GM21576 (cell line): ENCODE measurements at regions not wholly inside any gene's neighbourhood (a gene's known extent, or its start where the extent isn't known, plus 50 kb on each side); places are given as distances from the start of the nearest gene placed in this dataset.
"Not testable (repeated sequence)": the region's sequence is repeated elsewhere in the genome, so short reads cannot be mapped to it uniquely, and the experiment has no call there.

Experiments used
- ATAC-seq: cut with Tn5 transposase; IDR thresholded peaks from one replicate; pipeline ENCODE4 v1.9.1; 2021; ENCODE audit warnings: mild to moderate bottlenecking, moderate library complexity; ENCODE audit not compliant: unreplicated experiment

- no peak for ATAC-seq
These were observed 246.0 kb upstream of the CBLB start for GRCh38 chr3:106114848-106115247.

GRCh38 chr3:106115557-106115956, 246.7 kb upstream of the CBLB start:
- ATAC-seq = no peak

- no peak for ATAC-seq
These were observed 248.1 kb upstream of the CBLB start for GRCh38 chr3:106116733-106117489.

GRCh38 chr3:106117490-106117858, 248.7 kb upstream of the CBLB start:
- no peak for ATAC-seq

- no peak for ATAC-seq
These were observed 250.8 kb upstream of the CBLB start for GRCh38 chr3:106119614-106120082.

GRCh38 chr3:106120356-106120755, 251.5 kb upstream of the CBLB start:
- ATAC-seq = no peak

GRCh38 chr3:106121491-106122289, 252.9 kb upstream of the CBLB start:
- ATAC-seq = no peak

GRCh38 chr3:106124818-106125217, 256.0 kb upstream of the CBLB start:
- no peak for ATAC-seq

- no peak for ATAC-seq
These were observed 256.5 kb upstream of the CBLB start for GRCh38 chr3:106125321-106125720.

- ATAC-seq = no peak
These were observed 257.4 kb upstream of the CBLB start for GRCh38 chr3:106126067-106126845.

GRCh38 chr3:106126846-106127235, 258.0 kb upstream of the CBLB start:
- ATAC-seq = no peak

- ATAC-seq = no peak
These were observed 261.1 kb upstream of the CBLB start for GRCh38 chr3:106129939-106130338.

- no peak for ATAC-seq
These were observed 261.8 kb upstream of the CBLB start for GRCh38 chr3:106130384-106131198.

GRCh38 chr3:106135451-106136160, 266.8 kb upstream of the CBLB start:
- no peak for ATAC-seq

GRCh38 chr3:106139826-106140225, 271.0 kb upstream of the CBLB start:
- no peak for ATAC-seq

GRCh38 chr3:106140431-106140830, 271.6 kb upstream of the CBLB start:
- ATAC-seq = no peak

GRCh38 chr3:106144030-106144429, 275.2 kb upstream of the CBLB start:
- no peak for ATAC-seq

GRCh38 chr3:106148440-106149082, 279.7 kb upstream of the CBLB start:
- not testable (repeated sequence) for ATAC-seq

- ATAC-seq = no peak
These were observed 288.6 kb upstream of the CBLB start for GRCh38 chr3:106157411-106157810.
